ENCODE measurements at regions not wholly inside any gene's neighbourhood (a gene's known extent, or its start where the extent isn't known, plus 50 kb on each side); places are given as distances from the start of the nearest gene placed in this dataset.

DNA sequence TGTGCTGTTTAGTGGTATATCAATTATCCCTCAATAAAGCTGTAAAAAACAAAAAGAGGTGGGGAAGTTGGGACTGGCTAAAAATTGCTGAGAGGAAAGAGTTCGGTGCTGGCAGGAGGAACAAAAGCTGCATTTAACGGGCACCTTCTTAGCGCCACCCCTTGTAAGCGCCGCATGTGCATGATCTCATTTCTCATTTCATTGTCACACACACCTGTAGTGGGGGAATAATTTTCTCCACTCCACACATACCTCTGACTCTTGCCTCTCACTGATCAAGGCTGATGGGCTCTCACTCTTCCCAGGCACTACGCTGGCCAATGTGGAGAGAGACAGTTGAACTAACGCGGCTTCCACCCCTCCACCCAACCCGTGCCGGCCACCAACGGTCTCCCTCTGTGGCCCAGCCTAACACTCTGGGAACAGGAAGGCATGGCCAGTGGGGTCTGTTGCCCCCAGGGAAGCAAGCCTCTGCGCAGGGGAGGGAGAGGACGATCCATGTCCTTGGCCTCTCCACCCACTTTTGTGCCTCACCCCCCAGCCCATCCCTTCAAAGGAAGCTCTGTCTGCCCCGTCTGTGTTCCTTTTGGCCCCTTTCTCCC lies 186.7 kb upstream of the SYT13 start:
- DNase-seq = no peak

DNA sequence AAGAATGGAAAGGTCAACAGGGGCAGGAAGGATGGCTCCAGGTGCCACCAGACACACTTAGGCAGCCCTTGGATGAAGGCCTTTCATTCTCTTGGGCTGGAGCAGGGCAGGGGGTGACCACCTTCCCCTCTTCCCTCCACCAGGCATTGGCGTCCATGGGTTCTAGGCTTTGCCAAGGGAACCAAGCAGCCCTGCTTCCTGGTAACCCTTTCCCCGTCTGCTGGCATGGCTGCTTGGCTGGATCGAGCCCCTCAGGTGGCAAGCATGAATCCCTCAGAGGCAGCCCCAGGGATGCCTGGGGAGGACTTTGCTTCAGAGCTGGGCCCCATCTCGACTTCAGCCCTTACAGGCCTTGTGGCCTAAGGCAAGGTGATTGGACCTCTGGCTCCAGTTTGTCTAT lies 185.1 kb upstream of the SYT13 start:
- no peak for DNase-seq

DNA sequence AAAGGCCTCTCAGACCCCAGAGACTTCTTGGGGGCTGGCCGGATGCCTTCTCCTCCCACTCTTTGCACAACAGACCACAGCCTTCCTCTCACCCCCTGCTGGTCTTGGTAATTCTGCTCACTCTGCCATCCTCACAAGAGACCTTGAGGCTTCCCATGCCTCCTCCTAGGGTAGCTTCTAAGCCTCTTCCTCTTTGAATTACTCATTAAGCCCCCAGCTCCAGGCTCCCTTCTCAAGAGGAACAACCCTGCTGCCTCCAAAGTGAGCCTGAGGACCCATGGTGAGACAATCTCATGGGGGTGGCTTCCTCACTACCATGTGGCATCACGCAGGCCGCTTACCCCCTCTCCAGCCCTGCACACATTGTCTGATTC lies 184.6 kb upstream of the SYT13 start:
- no peak for DNase-seq

- no peak for DNase-seq
Observed at GRCh38 chr11:45470151-45470793, 184.1 kb upstream of the SYT13 start.

DNA sequence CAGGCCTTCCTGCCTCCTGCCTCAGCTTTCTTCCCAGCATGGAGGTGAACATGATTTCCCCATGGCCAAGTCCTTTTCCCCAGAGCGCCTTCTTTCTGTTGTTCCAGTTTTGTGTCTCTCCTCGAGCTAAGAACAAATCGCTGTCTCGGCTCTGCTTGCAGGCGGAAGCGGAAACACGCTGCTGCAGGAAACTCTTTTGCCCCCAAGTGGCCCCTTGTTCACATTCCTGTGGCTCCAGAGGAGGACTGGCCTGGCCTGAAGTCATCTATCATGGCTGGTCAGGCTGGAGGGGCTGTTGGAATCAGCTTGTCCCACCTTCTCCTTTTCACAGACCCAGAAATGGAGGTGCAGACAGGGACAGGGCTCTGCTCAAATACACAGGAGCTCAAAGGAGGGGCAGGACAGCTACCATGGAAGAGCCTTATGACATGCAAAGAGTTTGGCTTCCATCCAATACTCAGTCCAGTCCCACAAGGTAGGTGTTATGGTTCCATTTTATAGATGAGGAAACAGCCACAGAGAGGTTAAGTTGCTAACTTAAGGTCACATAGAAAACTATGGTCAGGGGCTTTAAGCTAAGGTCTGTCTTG lies 182.2 kb upstream of the SYT13 start:
- peak; percentile 68 for DNase-seq

GRCh38 chr11:45463541-45463940 lies 177.4 kb upstream of the SYT13 start:
- DNase-seq = no peak

- DNase-seq = no peak
Observed at GRCh38 chr11:45461514-45461913, 175.4 kb upstream of the SYT13 start.

DNA sequence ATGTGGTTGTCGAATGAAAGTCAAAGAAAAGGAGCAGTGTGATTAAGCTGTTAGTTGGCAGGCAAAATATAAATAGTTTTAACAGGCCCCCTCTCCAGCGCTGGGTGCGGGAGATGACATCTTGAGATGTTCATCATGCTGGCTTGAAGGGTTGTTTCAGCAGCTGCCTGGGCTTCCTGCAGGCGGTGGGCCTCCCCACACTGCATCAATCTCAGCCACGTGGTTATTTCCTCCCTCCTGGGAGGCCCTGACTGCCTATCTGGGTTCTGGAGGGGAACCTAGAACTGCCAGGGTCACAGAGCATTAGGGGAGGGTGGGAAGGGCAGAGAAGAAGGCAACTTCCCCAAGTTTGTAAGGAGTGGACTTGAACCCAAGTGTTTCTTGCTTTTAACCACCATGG lies 173.3 kb upstream of the SYT13 start:
- no peak for DNase-seq

GRCh38 chr11:45458269-45458668 lies 172.1 kb upstream of the SYT13 start:
- no peak for DNase-seq

DNA sequence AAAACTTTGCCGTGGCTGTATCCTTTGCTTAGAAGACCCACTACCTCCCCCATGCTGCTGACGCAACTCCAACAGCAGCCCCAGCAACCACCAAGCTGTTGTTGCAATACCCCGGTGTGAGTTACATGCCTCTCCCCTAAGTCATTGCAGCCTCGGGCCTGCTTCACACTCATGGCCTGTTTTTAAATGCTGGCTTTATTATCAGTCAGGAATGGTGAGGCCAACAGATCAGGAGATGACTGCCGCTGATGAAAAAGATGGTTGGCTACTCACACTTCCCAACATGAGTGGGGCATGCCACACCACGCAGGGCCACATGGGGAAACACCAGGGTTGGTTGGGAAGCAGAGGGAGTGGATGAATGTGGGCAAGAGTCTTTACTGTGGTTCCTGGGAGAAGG lies 171.5 kb upstream of the SYT13 start:
- no peak for DNase-seq

GRCh38 chr11:45456686-45457085 lies 170.5 kb upstream of the SYT13 start:
- DNase-seq = no peak

- DNase-seq = no peak
Observed at GRCh38 chr11:45455536-45455935, 169.4 kb upstream of the SYT13 start.

- DNase-seq = no peak
Observed at GRCh38 chr11:45454917-45455401, 168.8 kb upstream of the SYT13 start.

DNA sequence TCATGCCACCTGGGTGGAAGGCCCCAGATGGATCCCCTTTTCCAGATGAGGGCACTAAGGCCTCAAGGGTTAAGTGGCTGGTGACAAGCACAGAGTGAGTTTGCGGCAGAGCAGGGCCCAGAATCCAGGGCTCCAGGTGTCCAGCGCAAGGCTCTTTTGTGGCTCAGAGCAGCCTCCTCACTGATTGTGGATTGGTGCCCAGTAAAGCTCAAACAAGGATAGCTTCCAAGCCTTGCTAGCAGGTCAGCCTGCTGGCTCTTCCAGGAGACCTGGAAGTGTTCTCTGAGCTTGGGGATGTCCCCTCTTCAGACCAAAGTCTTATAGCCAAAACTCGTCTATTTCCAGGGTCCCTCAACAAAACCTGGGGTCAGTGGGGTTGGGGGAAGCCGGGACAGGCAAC lies 167.6 kb upstream of the SYT13 start:
- DNase-seq = no peak

DNA sequence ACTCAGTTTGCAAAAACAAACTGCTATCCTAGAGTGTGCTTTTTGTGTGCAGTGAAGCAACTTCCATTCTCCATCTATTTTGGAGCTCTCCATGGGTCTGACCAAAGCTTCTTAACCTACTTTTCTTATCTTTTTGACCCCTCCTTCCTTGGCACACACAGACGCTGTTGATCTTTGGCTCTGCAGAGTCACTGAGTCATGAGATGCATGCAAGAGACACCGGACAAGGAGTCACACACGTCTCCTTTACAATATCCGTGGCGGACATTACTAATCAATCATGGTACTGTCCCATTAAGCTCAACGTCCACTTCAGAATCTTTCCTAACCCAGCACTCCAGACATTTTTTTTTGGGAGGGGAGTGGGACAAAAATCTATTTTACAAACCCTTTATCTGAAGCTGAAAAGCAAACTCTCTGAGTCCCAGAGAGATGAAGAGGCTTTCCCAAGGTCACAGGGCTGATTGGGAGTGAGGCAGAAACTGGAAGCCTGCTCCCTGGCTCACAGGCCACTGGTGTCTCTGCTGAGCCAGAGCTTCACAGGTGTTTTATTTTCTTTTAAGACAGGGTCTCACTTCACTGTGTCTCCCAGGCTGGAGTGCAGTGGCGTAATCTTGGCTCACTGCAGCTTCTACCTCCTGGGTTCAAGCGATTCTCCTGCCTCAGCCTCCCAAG lies 165.8 kb upstream of the SYT13 start:
- no peak for DNase-seq

- no peak for DNase-seq
Observed at GRCh38 chr11:45450189-45450588, 164.0 kb upstream of the SYT13 start.

DNA sequence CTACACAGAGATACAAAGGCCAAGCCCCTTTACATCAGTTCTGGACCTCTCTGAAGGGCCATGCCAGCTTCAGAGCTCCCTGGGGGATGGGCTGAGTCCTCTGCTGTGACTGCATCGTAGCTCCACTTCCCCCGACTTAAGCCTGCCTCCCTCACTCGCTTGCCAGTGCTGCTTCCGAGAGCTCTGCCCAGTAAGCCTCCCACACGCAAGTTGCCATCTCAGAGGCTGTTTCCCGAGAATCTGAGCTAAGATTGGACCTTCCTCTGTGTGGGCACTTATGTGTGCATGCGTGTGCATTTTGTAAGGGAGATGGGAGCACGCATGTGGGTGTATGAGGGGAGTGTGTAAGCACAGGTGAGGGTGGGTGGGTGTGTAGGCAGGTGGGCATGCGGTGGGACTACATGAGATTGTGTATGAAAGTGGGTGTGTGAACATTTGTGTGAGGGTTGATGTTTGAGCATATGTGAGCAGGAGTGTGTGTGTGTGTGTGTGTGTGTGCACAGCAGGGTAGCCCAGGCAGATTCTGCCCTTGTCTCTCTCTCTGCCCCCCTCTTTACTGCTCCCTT lies 163.0 kb upstream of the SYT13 start:
- no peak for DNase-seq

- DNase-seq = no peak
Observed at GRCh38 chr11:45448561-45448960, 162.4 kb upstream of the SYT13 start.

DNA sequence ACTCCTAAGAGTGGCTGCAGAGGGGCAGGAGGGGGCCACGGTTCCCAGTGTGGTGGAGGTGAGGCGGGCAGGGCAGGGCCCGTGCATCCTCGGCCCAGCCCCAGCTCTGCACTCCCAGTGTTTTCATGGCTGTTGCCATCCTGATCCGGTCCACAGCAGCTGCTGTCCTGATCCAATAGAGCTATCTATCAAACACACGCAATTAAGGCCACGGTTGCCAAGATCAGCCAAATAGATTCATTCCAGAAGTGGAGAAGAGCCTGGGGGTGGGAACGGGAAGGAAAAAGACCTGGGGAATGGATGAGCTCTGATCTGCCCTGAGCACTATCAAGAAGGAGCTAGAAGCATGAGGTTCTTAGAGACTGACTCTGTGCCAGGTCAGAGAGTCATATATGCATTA lies 160.9 kb upstream of the SYT13 start:
- DNase-seq = no peak

- DNase-seq = no peak
Observed at GRCh38 chr11:45446434-45446833, 160.3 kb upstream of the SYT13 start.

GRCh38 chr11:45444796-45445195 lies 158.7 kb upstream of the SYT13 start:
- DNase-seq = no peak

DNA sequence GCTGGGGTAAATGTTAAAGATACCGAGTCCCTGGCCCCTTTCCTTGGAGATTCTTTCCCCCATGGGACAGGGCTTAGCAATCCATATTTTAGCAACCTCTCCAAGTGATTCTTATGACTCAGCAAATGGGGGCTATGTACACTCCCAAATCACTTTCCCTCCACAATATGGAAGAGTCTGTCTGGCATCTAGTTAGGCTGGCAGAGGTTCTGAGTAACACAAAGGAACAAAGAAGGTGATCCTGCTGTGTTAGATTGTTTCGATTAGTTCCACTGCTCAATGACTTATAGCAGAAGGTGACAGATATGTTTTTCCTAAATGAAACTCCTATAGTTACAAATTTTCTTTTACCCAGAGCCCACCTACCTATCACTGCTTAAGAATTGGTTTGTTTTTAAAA lies 154.0 kb upstream of the SYT13 start:
- DNase-seq = no peak

DNA sequence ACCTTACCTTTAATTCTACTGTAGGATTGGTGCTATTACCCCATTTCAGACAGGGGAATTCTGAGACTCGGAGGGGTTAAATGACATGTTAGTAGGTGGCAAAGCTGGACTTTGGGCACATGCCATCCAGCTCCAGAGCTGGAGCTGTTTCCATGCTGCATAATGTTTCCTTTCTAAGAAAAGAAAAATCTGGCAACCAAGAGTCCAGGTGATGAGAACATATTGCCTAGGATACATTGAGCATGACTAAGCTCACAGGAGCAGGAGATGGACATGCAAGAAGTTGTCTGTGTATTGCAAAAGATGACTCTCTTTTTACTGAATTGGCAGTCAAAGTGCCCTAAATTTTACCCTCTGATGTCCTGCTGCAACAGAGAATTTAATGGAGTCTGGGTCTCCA lies 150.8 kb upstream of the SYT13 start:
- no peak for DNase-seq

- no peak for DNase-seq
Observed at GRCh38 chr11:45436118-45436517, 150.0 kb upstream of the SYT13 start.

Data from left hindlimb (tissue), 1 donor.